ENCODE measurements at regions not wholly inside any gene's neighbourhood (a gene's known extent, or its start where the extent isn't known, plus 50 kb on each side); places are given as distances from the start of the nearest gene placed in this dataset.
"Not testable (repeated sequence)": the region's sequence is repeated elsewhere in the genome, so short reads cannot be mapped to it uniquely, and the experiment has no call there.

DNA sequence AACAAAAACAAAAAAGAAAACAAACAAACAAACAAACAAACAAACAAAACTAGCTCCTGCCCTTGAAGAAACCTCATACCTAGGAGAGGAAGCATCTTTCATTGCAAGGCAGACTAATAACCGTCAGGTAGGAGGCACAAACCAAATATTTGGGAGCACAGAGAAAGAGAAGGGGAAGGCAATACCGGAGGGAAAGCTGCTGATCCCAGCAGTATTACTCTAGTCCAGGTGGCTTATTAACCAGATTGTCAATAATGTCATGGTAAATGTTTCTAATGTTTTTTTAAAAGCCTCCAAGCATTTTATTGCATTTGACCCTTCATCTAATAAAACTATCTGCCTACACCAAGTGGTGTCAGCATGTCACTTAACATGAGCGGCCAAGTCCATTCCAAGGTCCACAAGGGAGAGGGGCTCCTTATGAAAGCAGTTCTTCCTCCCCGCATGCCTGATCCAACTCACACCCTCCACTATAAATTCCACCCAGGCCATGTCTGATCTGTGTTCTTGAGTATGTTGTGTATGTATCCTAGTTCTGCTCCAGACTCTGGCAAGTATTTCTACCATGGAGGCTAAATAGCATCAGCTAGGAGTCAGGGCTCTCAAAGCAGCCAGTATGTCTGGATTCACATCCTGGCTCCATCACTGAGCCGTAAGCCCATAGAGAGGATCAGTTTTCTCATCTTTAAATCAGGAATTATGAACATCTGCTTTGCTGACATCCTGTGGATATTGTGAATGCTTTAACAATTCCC, 208.1 kb upstream of the TENM4 start:
- DNase-seq (ENCODE audit: low read depth) = no peak

DNA sequence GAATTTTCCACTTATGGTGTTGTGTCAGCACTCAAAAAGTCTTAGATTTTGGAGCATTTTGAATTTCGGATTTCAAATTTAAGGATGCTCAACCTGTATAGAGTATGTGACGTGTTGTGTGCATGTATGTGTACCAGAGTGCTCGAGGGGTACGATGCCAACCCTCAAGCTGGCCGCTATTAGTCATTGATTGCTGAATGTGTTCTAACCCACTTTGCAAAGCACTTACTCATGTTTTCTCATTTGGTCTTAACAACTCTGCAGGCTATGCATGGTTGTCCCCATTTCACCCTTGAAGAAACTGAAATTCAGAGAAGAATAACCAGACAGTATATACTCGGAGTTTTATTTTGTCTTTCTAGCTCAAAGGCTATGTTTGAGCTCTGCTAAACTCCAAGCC, 196.4 kb upstream of the TENM4 start:
- no peak for DNase-seq (ENCODE audit: low read depth)

DNA sequence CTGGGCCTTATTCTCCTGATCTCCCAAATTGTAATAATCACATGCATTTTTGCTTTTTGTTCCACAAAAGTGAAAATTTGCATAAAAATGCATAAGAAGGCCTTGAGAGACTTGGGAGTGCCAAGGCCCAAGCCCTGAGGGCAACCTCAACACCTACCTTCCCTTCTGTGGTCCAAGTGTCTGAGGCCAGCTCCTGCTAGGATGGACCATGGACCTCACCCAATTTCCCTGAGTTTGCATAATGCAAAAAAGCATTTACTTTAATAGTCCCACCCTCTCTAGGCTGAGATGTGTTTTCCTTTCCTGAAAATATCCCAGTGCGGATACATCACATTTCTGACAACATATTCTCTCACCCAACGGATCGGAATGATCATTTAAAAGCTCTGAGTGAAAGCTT, 194.1 kb upstream of the TENM4 start:
- DNase-seq (ENCODE audit: low read depth) = no peak

DNA sequence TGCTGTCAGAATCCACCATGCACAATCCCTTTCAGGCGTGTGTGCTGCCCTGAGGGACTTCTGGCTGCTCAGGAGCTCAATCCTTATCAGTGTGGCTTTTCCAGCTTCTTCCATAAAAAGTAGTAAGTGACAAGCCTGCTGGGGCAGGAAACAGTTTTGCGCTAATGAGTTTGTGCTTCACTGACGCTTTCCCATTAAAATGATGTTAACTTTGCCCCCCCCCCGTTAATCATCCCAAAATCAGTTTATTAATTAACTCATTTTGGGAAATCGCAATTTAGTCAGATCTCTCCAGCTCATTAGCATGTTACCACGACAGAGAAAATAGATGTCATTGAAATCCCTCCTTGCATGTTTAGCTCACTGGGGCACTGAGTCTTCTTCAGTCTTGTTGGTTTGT, 186.5 kb upstream of the TENM4 start:
- no peak for DNase-seq (ENCODE audit: low read depth)

DNA sequence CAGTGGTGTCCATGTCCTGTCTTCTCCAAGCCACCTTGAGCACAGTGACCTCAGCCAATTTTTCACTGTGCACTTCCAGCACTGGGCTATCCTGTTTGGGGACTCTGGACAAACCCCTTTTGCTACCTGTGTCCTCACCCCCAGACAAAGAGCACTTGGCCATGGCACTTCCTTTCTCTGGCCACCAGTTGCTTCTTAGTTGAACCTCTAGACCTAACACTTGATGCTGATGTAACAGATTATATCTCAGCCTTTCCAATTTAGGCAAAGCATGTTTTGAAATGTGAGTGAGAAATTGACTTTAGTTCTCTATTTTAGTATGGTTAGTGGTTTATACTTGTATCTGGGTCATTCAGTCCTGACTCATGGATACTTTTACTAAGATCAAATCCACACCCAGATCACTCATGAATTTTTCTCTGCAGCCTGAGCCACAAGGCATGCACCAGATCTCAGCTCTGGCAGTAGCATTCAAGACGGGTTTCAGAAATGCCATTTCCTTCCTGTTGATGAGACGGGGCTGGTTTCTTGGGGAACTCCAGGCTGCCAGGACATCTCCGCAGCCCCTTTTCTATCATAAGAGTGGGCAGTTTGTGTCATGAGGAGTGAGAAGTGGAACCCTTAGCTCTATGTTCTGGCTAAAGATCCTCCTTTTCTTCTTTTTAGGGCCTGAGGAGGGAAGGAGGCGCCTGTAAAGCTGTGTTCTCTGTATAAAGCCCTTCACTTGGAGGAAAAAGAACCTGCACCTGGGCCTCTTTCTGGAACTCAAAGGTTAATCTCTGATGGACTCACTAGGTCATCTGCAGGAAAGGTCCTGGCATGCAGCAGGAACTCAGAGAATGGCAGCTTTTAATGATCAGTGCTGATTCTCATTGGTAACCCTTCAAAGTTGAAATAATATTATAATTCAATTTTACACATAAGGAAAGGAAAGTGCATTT, 185.6 kb upstream of the TENM4 start:
- peak; percentile 1 for DNase-seq (ENCODE audit: low read depth)

DNA sequence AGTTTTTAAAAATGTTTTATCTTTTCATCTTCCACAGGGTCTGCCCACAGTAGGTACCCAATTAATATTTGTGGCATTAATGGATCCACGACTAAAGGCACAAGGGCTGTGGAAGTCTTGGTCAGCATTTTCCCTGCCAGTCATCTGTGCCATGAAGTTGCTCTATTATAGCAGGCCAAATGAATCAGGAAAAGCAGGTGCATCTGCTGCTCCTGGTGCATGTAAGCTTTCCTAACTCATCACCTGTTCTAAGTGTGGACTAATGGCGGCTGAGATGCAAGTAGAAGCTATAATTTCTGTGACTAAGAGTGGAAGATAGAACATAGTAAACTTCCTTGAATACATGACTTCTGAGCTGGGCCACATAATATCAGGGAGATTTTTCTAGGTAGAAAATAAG, 182.5 kb upstream of the TENM4 start:
- DNase-seq (ENCODE audit: low read depth) = no peak

DNA sequence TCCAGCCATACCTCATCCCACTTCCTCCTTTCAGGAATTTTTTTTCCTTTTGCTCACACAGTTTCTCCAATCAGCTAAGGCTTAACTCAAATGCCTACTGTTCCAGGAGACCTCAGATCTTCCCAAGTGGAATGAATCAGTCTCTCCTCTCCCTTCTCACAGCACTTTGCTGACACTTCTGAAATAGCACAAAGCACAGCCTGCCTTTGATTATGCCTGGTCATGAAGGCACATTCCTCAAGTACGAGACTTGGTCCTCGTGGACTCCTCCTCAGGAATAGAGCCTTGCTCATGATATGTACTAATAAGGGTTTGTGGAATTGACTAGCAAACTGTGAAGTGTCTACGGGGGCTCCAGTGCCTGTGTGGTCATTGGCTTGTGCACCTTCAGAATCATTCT, 176.7 kb upstream of the TENM4 start:
- DNase-seq (ENCODE audit: low read depth) = no peak

DNA sequence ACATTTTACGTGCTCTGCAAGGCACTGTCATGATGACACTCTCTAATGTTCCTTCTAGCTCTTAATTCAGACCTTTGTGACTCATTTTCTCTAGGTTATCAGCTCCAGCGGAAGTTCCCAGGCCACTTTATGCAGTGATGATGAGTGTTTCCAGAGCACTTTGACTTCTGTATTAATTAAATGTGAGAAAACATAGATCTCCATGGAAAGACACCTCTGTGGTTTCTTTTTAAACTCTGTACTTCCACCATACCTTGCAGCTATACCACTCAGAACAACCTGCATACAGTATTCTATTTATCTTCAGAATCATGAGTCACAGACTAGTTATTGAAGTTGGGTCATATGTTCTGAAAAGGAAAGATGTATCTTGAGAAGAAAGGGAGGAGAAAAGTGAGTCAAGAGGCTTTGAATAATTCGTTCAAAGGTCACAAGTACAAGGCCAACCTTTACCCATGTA, 175.6 kb upstream of the TENM4 start:
- no peak for DNase-seq (ENCODE audit: low read depth)

DNA sequence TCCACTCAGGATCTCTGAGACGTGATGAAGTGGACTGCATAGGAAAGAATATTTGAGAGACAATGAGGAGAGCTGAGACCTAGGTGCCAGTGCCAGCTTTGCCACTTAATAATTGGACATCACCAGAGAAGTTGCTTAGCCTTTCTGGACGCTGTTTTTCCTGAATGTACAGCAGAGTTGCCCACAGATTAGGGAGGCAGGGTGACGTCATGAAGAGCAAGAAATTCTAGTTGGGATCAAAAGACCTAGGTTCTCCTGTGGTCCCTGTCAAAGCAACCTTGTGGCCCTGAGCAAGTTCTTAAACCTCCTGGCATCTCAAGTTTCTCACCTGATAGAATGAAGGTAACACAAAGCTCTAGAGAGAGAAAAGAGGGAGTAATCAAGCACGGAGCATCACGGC, 174.6 kb upstream of the TENM4 start:
- no peak for DNase-seq (ENCODE audit: low read depth)

DNA sequence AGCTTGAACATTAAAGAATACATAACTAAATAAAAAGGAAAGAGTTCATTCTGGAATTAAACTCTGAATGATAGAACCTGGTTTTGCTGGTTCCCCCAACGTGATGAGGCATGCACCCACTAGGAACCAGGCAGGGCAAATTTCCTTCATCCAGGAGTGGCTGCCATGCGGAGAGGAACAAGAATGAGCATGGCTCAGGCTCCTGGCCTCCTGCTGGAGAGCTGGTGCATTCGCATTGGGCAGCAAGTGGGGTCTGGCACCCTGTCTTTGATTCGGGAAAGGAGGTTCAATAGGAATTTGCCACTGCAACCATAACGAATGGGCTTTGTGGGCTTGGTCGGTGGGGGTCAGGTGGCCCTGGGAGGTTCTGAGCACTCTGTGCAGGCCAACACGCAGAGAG, 169.8 kb upstream of the TENM4 start:
- no peak for DNase-seq (ENCODE audit: low read depth)

DNA sequence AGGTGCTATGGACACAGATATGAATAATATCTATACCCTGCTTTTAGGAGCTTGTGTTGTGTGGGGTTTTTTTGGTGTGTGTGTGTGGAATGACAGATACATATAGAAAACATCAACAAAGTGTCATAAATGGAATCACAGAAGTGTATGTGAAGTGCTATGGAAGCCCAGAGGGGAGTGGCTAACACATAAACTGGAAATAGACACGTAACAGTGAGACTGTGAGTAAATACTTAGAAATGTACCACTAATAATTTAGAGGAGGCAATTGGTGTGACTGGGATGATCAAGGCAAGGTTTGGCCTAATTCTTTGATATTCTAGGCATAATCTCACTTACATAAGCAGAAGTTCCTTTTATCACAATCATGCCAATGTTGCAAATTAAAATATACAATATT, 169.3 kb upstream of the TENM4 start:
- no peak for DNase-seq (ENCODE audit: low read depth)

DNA sequence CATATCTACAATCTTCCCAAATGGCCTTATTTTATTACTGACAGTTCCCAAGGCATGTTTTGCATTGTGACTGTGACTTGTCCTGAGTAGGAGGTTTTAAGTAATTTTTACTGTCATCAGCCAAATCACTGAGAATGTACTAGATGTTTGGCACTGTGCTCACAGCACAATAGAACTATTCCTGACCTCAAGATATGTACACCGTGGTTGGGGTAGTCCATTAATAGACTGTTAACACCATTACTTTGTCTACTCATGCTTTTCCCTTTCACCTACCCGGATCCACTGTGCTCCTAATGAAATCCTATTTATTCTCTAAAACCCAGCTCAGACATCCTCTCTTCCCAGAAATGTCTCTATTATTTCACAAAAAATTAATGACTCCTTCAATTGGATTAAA, 168.7 kb upstream of the TENM4 start:
- no peak for DNase-seq (ENCODE audit: low read depth)

DNA sequence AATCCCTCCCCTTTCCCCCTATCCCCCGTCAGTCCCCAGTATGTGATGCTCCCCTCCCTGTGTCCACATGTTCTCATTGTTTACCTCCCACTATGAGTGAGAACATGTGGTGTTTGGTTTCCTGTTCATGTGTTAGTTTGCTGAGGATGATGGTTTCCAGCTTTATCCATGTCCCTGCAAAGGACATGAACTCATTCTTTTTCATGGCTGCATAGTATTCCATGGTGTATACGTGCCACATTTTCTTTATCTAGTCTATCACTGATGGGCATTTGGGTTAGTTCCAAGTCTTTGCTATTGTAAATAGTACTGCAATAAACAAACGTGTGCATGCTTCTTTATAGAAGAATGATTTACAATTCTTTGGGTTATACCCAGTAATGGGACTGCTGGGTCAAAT, 165.6 kb upstream of the TENM4 start:
- DNase-seq (ENCODE audit: low read depth) = not testable (repeated sequence)

DNA sequence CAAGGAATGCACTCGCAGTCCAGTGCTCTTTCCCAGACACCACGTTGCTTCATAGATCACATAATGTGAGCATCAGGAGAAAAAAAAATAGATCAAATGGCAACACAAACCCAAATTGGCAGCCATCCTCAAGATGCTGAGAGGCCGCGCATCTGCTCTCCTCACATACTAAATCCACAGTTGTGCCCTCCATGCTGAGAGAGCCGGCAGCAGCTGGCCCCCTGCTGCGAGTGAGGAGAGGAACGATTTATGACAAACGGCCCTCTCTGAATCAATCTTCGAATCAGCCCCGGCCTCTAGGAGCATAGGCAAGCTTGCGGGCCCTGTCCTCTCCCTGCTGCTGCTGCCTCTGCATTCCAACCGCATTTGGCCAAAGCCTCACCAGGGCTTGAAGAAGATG, 159.9 kb upstream of the TENM4 start:
- no peak for DNase-seq (ENCODE audit: low read depth)

DNA sequence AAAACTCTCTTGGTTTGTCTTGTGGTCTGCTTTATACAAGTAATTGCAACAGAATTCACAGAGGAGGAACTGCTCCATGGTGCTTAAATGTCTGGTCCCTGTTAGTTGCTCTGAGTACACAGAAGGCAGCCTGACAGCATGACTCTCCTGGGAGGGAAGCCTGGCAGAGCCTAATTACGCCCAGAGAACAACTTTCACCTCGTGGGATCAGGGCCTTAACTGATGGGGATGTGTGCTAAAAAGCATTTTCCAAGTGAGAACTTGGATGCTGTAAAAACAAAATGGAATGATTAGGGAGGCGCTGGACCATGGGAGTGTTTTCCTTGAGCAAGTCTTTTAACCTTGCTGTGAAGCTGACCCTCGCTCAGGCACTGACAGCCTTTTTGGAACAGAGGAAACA, 154.0 kb upstream of the TENM4 start:
- no peak for DNase-seq (ENCODE audit: low read depth)

DNA sequence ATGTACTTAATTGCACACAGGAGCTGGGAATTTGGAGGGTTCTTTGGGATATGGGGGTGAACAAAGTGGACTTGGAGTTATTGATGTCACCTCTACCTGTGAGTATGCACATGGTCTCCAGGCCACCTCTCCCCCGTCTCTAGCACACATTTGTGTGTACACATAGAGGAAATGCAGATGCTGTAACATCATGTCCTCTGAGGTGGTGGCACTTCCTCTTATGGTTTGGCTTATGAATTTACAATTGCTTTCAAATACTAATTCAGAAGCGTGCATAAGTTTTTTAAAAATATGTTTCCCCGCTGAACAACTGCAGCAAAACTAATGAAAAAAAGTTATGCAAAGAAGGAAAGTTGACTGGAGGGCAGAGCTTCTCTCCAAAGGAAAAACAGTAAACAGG, 152.0 kb upstream of the TENM4 start:
- DNase-seq (ENCODE audit: low read depth) = no peak

DNA sequence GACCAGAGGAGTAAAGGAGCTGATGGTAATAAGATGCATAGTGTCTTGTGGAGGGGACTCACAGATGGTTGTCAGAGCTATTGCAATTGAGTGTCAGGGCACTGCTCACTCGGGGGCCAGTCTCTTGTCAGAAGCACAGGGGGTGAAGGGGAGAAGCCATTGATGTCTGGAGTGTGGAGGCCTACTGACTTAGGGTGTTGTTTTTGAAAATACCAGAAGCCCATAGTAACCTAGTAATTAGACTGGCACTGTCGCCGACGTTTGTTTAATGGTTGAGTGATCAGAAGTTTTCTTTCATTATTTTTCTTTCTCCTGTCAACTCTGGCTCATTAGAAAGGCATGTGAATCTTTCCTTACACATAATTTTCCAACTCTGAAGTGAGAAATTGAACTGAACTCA, 151.6 kb upstream of the TENM4 start:
- DNase-seq (ENCODE audit: low read depth) = no peak

DNA sequence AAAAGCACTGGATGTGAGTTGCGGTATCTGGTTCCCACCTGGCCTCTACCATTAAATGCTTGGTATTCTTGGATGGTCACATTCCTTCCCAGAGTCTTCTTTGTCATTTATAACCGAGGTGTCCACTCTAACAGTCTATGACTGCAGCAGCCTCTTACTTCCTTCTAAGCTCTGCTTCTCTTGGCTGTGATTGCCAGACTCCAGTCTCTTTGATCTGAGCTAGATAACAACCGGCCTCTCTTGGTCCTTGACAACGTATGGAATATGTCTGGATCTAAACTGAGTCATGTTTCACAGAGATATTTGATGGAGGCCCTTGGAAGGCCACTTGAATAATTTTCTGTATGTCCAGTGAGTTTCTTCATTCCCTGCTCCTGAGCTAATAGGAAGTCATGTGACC, 141.6 kb upstream of the TENM4 start:
- DNase-seq (ENCODE audit: low read depth) = no peak

DNA sequence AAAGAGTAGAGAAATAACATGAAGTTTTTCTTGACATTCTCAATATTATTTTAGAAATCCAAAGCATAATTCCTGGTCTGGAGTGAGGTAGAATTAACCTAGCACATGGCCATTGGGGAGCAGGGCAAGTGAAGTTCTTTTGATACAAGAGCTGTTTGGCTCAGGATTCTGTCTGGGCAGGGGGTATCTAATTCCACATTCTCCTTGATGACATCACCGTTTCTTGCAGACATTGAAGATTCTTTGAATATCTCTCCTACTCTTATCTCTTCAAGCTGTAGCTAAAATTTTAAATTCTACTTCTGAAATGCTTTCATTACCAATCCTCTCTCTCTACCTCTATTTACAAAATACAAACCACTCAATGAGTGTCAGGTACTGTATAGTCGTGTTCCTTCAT, 138.2 kb upstream of the TENM4 start:
- DNase-seq (ENCODE audit: low read depth) = no peak

DNA sequence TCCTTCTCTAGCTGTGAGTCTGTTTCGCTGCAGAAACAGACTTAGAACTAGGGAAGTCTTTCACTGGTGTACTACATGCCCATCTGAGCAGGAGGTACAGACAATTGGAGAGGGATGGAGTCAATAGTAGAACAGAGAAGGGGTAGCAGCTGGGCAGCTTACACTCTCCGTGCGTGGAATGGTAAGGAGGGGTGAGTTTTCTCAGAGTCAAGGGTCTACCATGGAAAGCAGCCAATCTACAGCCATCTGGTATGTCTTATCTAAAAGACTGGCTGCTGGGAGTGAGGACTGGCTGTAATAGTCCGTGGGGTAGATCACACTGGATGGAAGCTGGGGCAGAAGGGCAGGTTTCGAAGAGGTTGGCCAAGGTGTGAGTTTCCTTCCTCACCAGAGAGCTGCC, 137.3 kb upstream of the TENM4 start:
- no peak for DNase-seq (ENCODE audit: low read depth)

DNA sequence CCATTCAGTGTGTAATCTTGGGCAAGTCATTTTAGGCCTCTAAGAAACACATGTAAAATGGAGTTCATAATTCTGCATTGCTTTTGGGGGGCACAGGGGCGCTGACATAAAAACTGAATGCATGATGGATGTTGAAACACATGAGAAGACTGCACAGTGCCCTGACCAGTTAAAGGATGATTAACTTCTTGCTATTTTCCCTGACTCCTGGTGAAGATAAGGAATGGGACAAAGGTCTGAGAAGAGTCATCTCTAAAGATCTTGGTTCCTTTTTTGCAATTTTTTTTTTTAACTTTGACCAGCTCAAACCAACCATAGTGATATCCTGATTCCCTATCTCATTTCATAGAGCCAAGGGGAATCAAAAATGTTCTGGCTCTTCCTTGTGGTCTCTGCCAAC, 134.9 kb upstream of the TENM4 start:
- no peak for DNase-seq (ENCODE audit: low read depth)

DNA sequence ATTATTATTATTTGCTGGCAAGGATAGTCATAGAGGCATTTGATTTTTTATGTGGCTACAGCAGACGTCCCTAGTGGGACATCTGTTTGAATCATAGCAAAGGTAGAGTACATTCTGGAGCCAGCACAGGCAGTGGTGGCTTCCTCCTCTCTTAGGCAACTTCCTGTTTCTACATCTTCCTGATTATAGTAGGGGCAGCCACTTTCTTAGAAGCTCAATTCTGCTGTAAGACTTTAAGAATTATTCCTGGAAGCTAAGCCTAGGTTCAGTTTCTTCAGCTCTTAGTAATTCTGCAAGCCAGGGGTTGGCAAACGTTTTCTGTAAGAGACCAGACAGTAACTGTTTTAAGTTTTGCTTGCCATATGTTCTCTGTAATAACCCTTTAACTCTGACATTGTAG, 129.3 kb upstream of the TENM4 start:
- DNase-seq (ENCODE audit: low read depth) = no peak

DNA sequence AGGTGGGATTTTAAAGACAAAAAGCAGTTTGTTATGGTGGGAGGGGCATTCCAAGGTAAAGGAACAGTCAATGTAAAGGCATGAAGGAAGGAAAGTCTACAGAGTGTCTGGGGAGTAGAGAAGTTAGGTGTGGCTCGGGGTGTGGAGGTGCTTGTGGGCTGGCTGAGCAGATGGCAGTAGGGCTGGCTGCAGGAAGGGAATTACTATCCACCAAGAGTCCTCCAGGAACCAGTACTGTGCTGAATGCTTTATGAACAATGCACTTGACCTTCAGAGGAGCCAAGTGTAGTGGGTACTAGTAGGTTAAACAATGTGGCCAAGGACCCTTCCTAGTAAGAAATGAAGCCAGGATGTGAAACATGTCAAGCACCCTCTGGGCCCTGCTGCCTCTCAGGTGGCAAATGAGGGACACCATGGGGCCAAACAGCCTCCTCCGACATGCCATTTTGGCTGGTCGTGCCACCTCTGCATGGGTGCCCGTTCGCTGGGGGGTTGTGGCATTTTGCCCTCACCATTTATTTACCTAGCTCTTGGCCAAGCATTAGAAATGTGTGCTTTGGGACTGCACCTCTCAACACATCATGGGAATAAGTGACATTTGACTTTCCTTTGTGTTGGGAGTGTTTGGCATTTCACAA, 123.6 kb upstream of the TENM4 start:
- DNase-seq (ENCODE audit: low read depth) = no peak

Data from iris pigment epithelial cell (primary cell).